ENCODE measurements at regions not wholly inside any gene's neighbourhood (a gene's known extent, or its start where the extent isn't known, plus 50 kb on each side); places are given as distances from the start of the nearest gene placed in this dataset.
"Not testable (repeated sequence)": the region's sequence is repeated elsewhere in the genome, so short reads cannot be mapped to it uniquely, and the experiment has no call there.

GRCh38 chr2:87469180-87470151, 278.4 kb upstream of the PLGLB2 start:
- WGBS: 77% methylated on average over 15 of the region's 19 CpGs
- H3K27me3 ChIP-seq (ENCODE audit: control insufficient read depth in 4 of 4, insufficient read depth in 4 of 4, low read length in 3 of 4); H3K4me1 ChIP-seq (ENCODE audit: control insufficient read depth in 4 of 4, insufficient read depth in 4 of 4, low read length in 3 of 4); H3K4me3 ChIP-seq (ENCODE audit: low read depth in 1 of 3, low read length in 3 of 3); H3K9ac ChIP-seq (ENCODE audit: low read depth in 1 of 2, low read length in 2 of 2); H3K36me3 ChIP-seq (ENCODE audit: control insufficient read depth in 4 of 4, insufficient read depth in 3 of 4, low read depth in 1 of 4, low read length in 3 of 4); H3K27ac ChIP-seq (ENCODE audit: low read depth in 1 of 2, low read length in 2 of 2); H3K9me3 ChIP-seq (ENCODE audit: control insufficient read depth in 4 of 4, low read length in 3 of 4); DNase-seq (ENCODE audit: low spot score): not testable (repeated sequence)

GRCh38 chr2:87470381-87471380, 277.2 kb upstream of the PLGLB2 start:
- WGBS: 86% methylated on average over 22 of the region's 25 CpGs
- H3K4me3 ChIP-seq (ENCODE audit: low read depth in 1 of 3, low read length in 3 of 3); H3K27me3 ChIP-seq (ENCODE audit: control insufficient read depth in 4 of 4, insufficient read depth in 4 of 4, low read length in 3 of 4); H3K9ac ChIP-seq (ENCODE audit: low read depth in 1 of 2, low read length in 2 of 2); H3K36me3 ChIP-seq (ENCODE audit: control insufficient read depth in 4 of 4, insufficient read depth in 3 of 4, low read depth in 1 of 4, low read length in 3 of 4); DNase-seq (ENCODE audit: low spot score); H3K9me3 ChIP-seq (ENCODE audit: control insufficient read depth in 4 of 4, low read length in 3 of 4); H3K4me1 ChIP-seq (ENCODE audit: control insufficient read depth in 4 of 4, insufficient read depth in 4 of 4, low read length in 3 of 4); H3K27ac ChIP-seq (ENCODE audit: low read depth in 1 of 2, low read length in 2 of 2): not testable (repeated sequence)

- WGBS: 81% methylated on average over 2 of the region's 3 CpGs
- not testable (repeated sequence) for H3K27me3 ChIP-seq (ENCODE audit: control insufficient read depth in 4 of 4, insufficient read depth in 4 of 4, low read length in 3 of 4); H3K9ac ChIP-seq (ENCODE audit: low read depth in 1 of 2, low read length in 2 of 2); H3K4me1 ChIP-seq (ENCODE audit: control insufficient read depth in 4 of 4, insufficient read depth in 4 of 4, low read length in 3 of 4); H3K36me3 ChIP-seq (ENCODE audit: control insufficient read depth in 4 of 4, insufficient read depth in 3 of 4, low read depth in 1 of 4, low read length in 3 of 4); DNase-seq (ENCODE audit: low spot score); H3K9me3 ChIP-seq (ENCODE audit: control insufficient read depth in 4 of 4, low read length in 3 of 4); H3K27ac ChIP-seq (ENCODE audit: low read depth in 1 of 2, low read length in 2 of 2); H3K4me3 ChIP-seq (ENCODE audit: low read depth in 1 of 3, low read length in 3 of 3)
Measured at GRCh38 chr2:87471478-87471877, 276.4 kb upstream of the PLGLB2 start.

GRCh38 chr2:87476223-87476872, 271.5 kb upstream of the PLGLB2 start:
- TF ChIP-seq RAD21 (IDR thresholded peaks at IDR 0.05): peak; percentile 28 to 38
- H3K36me3 ChIP-seq (ENCODE audit: control insufficient read depth in 4 of 4, insufficient read depth in 3 of 4, low read depth in 1 of 4, low read length in 3 of 4); H3K27ac ChIP-seq (ENCODE audit: low read depth in 1 of 2, low read length in 2 of 2): not testable (repeated sequence)

GRCh38 chr2:87476936-87477335, 271.0 kb upstream of the PLGLB2 start:
- H3K4me1 ChIP-seq (ENCODE audit: control insufficient read depth in 4 of 4, insufficient read depth in 4 of 4, low read length in 3 of 4); H3K9ac ChIP-seq (ENCODE audit: low read depth in 1 of 2, low read length in 2 of 2); H3K36me3 ChIP-seq (ENCODE audit: control insufficient read depth in 4 of 4, insufficient read depth in 3 of 4, low read depth in 1 of 4, low read length in 3 of 4); H3K4me3 ChIP-seq (ENCODE audit: low read depth in 1 of 3, low read length in 3 of 3); H3K27me3 ChIP-seq (ENCODE audit: control insufficient read depth in 4 of 4, insufficient read depth in 4 of 4, low read length in 3 of 4); H3K27ac ChIP-seq (ENCODE audit: low read depth in 1 of 2, low read length in 2 of 2); DNase-seq (ENCODE audit: low spot score); H3K9me3 ChIP-seq (ENCODE audit: control insufficient read depth in 4 of 4, low read length in 3 of 4): not testable (repeated sequence)
- WGBS: 84% methylated on average over 5 of the region's 5 CpGs

More at GRCh38 chr2:87476223-87476872, 271.5 kb upstream of the PLGLB2 start:
- 34% methylated on average over 5 of the region's 5 CpGs for WGBS
- not testable (repeated sequence) for H3K4me3 ChIP-seq (ENCODE audit: low read depth in 1 of 3, low read length in 3 of 3); H3K27me3 ChIP-seq (ENCODE audit: control insufficient read depth in 4 of 4, insufficient read depth in 4 of 4, low read length in 3 of 4); H3K9ac ChIP-seq (ENCODE audit: low read depth in 1 of 2, low read length in 2 of 2); H3K9me3 ChIP-seq (ENCODE audit: control insufficient read depth in 4 of 4, low read length in 3 of 4); DNase-seq (ENCODE audit: low spot score); H3K4me1 ChIP-seq (ENCODE audit: control insufficient read depth in 4 of 4, insufficient read depth in 4 of 4, low read length in 3 of 4)

- not testable (repeated sequence) for H3K36me3 ChIP-seq (ENCODE audit: control insufficient read depth in 4 of 4, insufficient read depth in 3 of 4, low read depth in 1 of 4, low read length in 3 of 4); DNase-seq (ENCODE audit: low spot score); H3K9me3 ChIP-seq (ENCODE audit: control insufficient read depth in 4 of 4, low read length in 3 of 4); H3K27me3 ChIP-seq (ENCODE audit: control insufficient read depth in 4 of 4, insufficient read depth in 4 of 4, low read length in 3 of 4); H3K4me3 ChIP-seq (ENCODE audit: low read depth in 1 of 3, low read length in 3 of 3); H3K27ac ChIP-seq (ENCODE audit: low read depth in 1 of 2, low read length in 2 of 2); H3K4me1 ChIP-seq (ENCODE audit: control insufficient read depth in 4 of 4, insufficient read depth in 4 of 4, low read length in 3 of 4); H3K9ac ChIP-seq (ENCODE audit: low read depth in 1 of 2, low read length in 2 of 2)
- 83% methylated on average over 12 of the region's 12 CpGs for WGBS
Measured at GRCh38 chr2:87477669-87478428, 270.0 kb upstream of the PLGLB2 start.

GRCh38 chr2:87478911-87479310, 269.0 kb upstream of the PLGLB2 start:
- WGBS: 85% methylated on average over 4 of the region's 4 CpGs
- H3K4me1 ChIP-seq (ENCODE audit: control insufficient read depth in 4 of 4, insufficient read depth in 4 of 4, low read length in 3 of 4); H3K36me3 ChIP-seq (ENCODE audit: control insufficient read depth in 4 of 4, insufficient read depth in 3 of 4, low read depth in 1 of 4, low read length in 3 of 4); H3K27me3 ChIP-seq (ENCODE audit: control insufficient read depth in 4 of 4, insufficient read depth in 4 of 4, low read length in 3 of 4); H3K27ac ChIP-seq (ENCODE audit: low read depth in 1 of 2, low read length in 2 of 2); DNase-seq (ENCODE audit: low spot score); H3K4me3 ChIP-seq (ENCODE audit: low read depth in 1 of 3, low read length in 3 of 3); H3K9me3 ChIP-seq (ENCODE audit: control insufficient read depth in 4 of 4, low read length in 3 of 4); H3K9ac ChIP-seq (ENCODE audit: low read depth in 1 of 2, low read length in 2 of 2): not testable (repeated sequence)
